GM23338 (cell line): ENCODE measurements at regions not wholly inside any gene's neighbourhood (a gene's known extent, or its start where the extent isn't known, plus 50 kb on each side); places are given as distances from the start of the nearest gene placed in this dataset.

ENCODE experiments used
- ATAC-seq: fragments of 200-7000 bp; cut with Tn5 transposase; 3 replicates; pipeline ENCODE4 v1.9.1; 2020
- DNase-seq: peaks from one replicate; pipeline ENCODE4 v3.0.0-alpha.2; 2015; ENCODE audit warnings: low spot score
- H2AFZ ChIP-seq: fragments of 200-600 bp; sonication (generic); 2 replicates; pipeline ENCODE4 v1.8.0; 2016; ENCODE audit warnings: antibody characterized with exemption, mild to moderate bottlenecking, moderate library complexity
- H3F3A ChIP-seq: fragments of 200-600 bp; sonication (generic); replicated peaks from 2 replicates; pipeline ENCODE4 v1.8.0; 2017; ENCODE audit warnings: antibody characterized with exemption, mixed run types, low read depth
- H3K27ac ChIP-seq: fragments of 200-600 bp; sonication (generic); 2 replicates; pipeline ENCODE4 v1.6.1; 2016; ENCODE audit warnings: low read depth
- H3K27me3 ChIP-seq: fragments of 200-600 bp; sonication (generic); 2 replicates; pipeline ENCODE4 v1.8.0; 2016; ENCODE audit warnings: mild to moderate bottlenecking, mixed run types, moderate library complexity; ENCODE audit not compliant: insufficient read depth
- H3K36me3 ChIP-seq: fragments of 200-600 bp; sonication (generic); 2 replicates; pipeline ENCODE4 v1.8.0; 2016; ENCODE audit warnings: mild to moderate bottlenecking; ENCODE audit not compliant: insufficient read depth
- H3K4me1 ChIP-seq: fragments of 200-600 bp; sonication (generic); 2 replicates; pipeline ENCODE4 v1.8.0; 2016; ENCODE audit warnings: mild to moderate bottlenecking, moderate library complexity; ENCODE audit not compliant: insufficient read depth
- H3K4me2 ChIP-seq: fragments of 200-600 bp; sonication (generic); 2 replicates; pipeline ENCODE4 v1.7.1; 2017; ENCODE audit warnings: mixed run types
- H3K4me3 ChIP-seq: fragments of 200-600 bp; sonication (generic); 2 replicates; pipeline ENCODE4 v1.6.1; 2016; ENCODE audit warnings: mixed run types
- H3K79me2 ChIP-seq: fragments of 200-600 bp; sonication (generic); replicated peaks from 2 replicates; pipeline ENCODE4 v1.8.0; 2017; ENCODE audit warnings: mild to moderate bottlenecking; ENCODE audit not compliant: insufficient read depth
- H3K9me2 ChIP-seq: fragments of 200-600 bp; sonication (generic); 2 replicates; pipeline ENCODE4 v1.8.0; 2017; ENCODE audit not compliant: insufficient read depth
- H4K20me1 ChIP-seq: fragments of 200-600 bp; sonication (generic); replicated peaks from 2 replicates; pipeline ENCODE4 v1.8.0; 2017; ENCODE audit warnings: mild to moderate bottlenecking; ENCODE audit not compliant: insufficient read depth
- H3K27ac Mint-ChIP-seq: 2 replicates; pipeline ENCODE4 v1.8.0; 2020; ENCODE audit warnings: inconsistent platforms, mild to moderate bottlenecking, moderate library complexity, mixed read lengths
- H3K27me3 Mint-ChIP-seq: 3 replicates; pipeline ENCODE4 v1.8.0; 2022; ENCODE audit warnings: low read depth, mild to moderate bottlenecking, moderate library complexity, mixed read lengths, inconsistent platforms; ENCODE audit not compliant: insufficient read depth, poor library complexity
- H3K36me3 Mint-ChIP-seq: 3 replicates; pipeline ENCODE4 v1.8.0; 2021; ENCODE audit warnings: low read depth, mild to moderate bottlenecking, inconsistent platforms, moderate library complexity, mixed read lengths
- H3K4me1 Mint-ChIP-seq: 3 replicates; pipeline ENCODE4 v1.8.0; 2020; ENCODE audit warnings: mild to moderate bottlenecking, inconsistent platforms, mixed read lengths
- H3K4me3 Mint-ChIP-seq: 3 replicates; pipeline ENCODE4 v1.8.0; 2021; ENCODE audit warnings: moderate library complexity, mild to moderate bottlenecking, inconsistent platforms, mixed read lengths
- H3K9me3 Mint-ChIP-seq: 3 replicates; pipeline ENCODE4 v1.8.0; 2020; ENCODE audit warnings: moderate library complexity, mild to moderate bottlenecking, inconsistent platforms, mixed read lengths
- CREB1 ChIP-seq: fragments of 250-450 bp; sonication (Bioruptor Pico); IDR thresholded peaks from 2 replicates; pipeline ENCODE4 v1.5.0; 2020; ENCODE audit warnings: low read depth, mild to moderate bottlenecking, moderate library complexity
- EZH2 ChIP-seq: fragments of 200-600 bp; sonication (generic); IDR thresholded peaks from one replicate; pipeline ENCODE4 v1.8.0; 2017; ENCODE audit warnings: antibody characterized with exemption, mild to moderate bottlenecking, low read depth; ENCODE audit not compliant: unreplicated experiment
- EZH2phosphoT487 ChIP-seq: fragments of 200-600 bp; sonication (generic); IDR thresholded peaks from one replicate; pipeline ENCODE4 v1.8.1; 2018; ENCODE audit warnings: antibody characterized with exemption; ENCODE audit not compliant: unreplicated experiment
- JUNB ChIP-seq: IDR thresholded peaks from one replicate; pipeline ENCODE4 v1.6.1; 2016; ENCODE audit warnings: antibody characterized with exemption; ENCODE audit not compliant: unreplicated experiment
- POLR2AphosphoS5 ChIP-seq: IDR thresholded peaks from 2 replicates; pipeline ENCODE4 v1.6.1; 2016; ENCODE audit warnings: antibody characterized with exemption, low read depth
- ZNF331 ChIP-seq: fragments of 250-450 bp; sonication (Bioruptor Pico); IDR thresholded peaks from 2 replicates; pipeline ENCODE4 v1.5.0; 2020; ENCODE audit warnings: low read depth, mild to moderate bottlenecking, moderate library complexity
- TF ChIP-seq, protein P1 (sequence below): IDR thresholded peaks from 2 replicates; pipeline ENCODE4 v1.6.1; 2016; ENCODE audit warnings: antibody characterized with exemption
- TF ChIP-seq, protein P2 (sequence below): IDR thresholded peaks from one replicate; pipeline ENCODE4 v1.6.1; 2018; ENCODE audit warnings: antibody characterized with exemption; ENCODE audit not compliant: unreplicated experiment
- TF ChIP-seq, protein P3 (sequence below), 2 experiments: fragments of 200-600 bp in 1 of 2; sonication (generic) in 1 of 2; conservative IDR thresholded peaks; 2 replicates each; pipeline versions ENCODE4 v1.5.1 to v1.6.1; 2016 to 2017; ENCODE audit warnings: antibody characterized with exemption in 2 of 2, low read depth in 2 of 2, mild to moderate bottlenecking in 2 of 2, moderate library complexity in 1 of 2
- TF ChIP-seq, protein P4 (sequence below): fragments of 250-450 bp; sonication (Bioruptor Pico); IDR thresholded peaks from 2 replicates; pipeline ENCODE4 v1.5.0; 2020; ENCODE audit warnings: mild to moderate bottlenecking, moderate library complexity

DNA sequence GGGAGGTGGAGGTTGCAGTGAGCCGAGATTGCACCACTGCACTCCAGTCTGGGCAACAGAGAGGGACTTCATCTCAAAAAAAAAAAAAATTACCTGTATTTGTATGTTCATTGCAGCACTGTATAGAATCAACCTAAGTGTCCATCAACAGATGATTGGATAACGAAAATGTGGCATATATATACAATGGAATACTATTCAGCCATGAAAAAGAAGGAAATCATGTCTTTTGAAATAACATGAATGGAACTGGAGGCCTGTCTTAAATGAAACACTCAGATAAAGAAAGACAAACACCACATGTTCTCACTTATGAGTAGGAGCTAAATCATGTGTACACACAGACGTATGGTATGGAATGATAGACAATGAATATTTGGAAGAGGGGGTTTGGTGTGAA is 59.4 kb upstream of the MEF2A start (continued):
- TF ChIP-seq, protein P1, sequence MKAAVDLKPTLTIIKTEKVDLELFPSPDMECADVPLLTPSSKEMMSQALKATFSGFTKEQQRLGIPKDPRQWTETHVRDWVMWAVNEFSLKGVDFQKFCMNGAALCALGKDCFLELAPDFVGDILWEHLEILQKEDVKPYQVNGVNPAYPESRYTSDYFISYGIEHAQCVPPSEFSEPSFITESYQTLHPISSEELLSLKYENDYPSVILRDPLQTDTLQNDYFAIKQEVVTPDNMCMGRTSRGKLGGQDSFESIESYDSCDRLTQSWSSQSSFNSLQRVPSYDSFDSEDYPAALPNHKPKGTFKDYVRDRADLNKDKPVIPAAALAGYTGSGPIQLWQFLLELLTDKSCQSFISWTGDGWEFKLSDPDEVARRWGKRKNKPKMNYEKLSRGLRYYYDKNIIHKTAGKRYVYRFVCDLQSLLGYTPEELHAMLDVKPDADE = no peak
- TF ChIP-seq JUNB (no peak), ZNF331 (no peak), EZH2phosphoT487 (no peak), CREB1 (CRISPR knock-in tag) (no peak)
- TF ChIP-seq, protein P2, sequence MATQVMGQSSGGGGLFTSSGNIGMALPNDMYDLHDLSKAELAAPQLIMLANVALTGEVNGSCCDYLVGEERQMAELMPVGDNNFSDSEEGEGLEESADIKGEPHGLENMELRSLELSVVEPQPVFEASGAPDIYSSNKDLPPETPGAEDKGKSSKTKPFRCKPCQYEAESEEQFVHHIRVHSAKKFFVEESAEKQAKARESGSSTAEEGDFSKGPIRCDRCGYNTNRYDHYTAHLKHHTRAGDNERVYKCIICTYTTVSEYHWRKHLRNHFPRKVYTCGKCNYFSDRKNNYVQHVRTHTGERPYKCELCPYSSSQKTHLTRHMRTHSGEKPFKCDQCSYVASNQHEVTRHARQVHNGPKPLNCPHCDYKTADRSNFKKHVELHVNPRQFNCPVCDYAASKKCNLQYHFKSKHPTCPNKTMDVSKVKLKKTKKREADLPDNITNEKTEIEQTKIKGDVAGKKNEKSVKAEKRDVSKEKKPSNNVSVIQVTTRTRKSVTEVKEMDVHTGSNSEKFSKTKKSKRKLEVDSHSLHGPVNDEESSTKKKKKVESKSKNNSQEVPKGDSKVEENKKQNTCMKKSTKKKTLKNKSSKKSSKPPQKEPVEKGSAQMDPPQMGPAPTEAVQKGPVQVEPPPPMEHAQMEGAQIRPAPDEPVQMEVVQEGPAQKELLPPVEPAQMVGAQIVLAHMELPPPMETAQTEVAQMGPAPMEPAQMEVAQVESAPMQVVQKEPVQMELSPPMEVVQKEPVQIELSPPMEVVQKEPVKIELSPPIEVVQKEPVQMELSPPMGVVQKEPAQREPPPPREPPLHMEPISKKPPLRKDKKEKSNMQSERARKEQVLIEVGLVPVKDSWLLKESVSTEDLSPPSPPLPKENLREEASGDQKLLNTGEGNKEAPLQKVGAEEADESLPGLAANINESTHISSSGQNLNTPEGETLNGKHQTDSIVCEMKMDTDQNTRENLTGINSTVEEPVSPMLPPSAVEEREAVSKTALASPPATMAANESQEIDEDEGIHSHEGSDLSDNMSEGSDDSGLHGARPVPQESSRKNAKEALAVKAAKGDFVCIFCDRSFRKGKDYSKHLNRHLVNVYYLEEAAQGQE = no peak
- TF ChIP-seq, protein P3, sequence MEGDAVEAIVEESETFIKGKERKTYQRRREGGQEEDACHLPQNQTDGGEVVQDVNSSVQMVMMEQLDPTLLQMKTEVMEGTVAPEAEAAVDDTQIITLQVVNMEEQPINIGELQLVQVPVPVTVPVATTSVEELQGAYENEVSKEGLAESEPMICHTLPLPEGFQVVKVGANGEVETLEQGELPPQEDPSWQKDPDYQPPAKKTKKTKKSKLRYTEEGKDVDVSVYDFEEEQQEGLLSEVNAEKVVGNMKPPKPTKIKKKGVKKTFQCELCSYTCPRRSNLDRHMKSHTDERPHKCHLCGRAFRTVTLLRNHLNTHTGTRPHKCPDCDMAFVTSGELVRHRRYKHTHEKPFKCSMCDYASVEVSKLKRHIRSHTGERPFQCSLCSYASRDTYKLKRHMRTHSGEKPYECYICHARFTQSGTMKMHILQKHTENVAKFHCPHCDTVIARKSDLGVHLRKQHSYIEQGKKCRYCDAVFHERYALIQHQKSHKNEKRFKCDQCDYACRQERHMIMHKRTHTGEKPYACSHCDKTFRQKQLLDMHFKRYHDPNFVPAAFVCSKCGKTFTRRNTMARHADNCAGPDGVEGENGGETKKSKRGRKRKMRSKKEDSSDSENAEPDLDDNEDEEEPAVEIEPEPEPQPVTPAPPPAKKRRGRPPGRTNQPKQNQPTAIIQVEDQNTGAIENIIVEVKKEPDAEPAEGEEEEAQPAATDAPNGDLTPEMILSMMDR (conservative IDR thresholded peaks at IDR 0.05; ENCODE audit: low read depth in 2 of 2) = no peak

DNA sequence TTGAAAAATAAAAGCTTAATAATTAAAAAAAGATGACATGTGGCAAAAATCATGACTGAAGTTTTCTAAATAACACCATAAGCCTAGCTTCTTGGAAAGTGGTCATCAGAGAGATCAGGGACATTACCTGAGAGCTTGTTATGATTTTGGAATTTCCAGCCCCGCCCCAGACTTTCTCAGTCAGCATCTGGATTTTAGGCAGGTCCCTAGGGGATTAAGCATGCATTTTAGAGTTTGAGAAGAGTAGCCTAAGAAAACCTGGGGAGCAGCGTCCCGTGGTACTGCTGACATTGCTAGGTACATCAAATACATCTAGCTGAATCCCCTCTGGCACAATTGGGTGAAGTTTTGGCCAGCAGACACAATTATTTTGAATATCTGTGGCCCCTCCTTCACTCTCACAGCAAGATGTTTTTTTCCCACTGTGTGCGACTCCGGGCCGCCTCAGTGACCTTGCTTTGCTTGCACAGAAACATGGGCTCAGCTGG is 58.7 kb upstream of the MEF2A start:
- Histone ChIP-seq H3K27ac (no peak overlapping the region), H3F3A (no peaks in the 10 kb centered on the region), H2AFZ (peak overlapping the region; percentile 63; the same call in 1 of the 2 replicates), H3K36me3 (no peaks in the 10 kb centered on the region), H3K4me3 (no peak overlapping the region), H3K27me3 (no peaks in the 10 kb centered on the region), H3K4me1 (no peaks in the 10 kb centered on the region), H3K9me2 (peaks cover 5% of the 10 kb centered on the region; the same call in 1 of the 2 replicates), H3K4me2 (no peak overlapping the region), H4K20me1 (no peaks in the 10 kb centered on the region), H3K79me2 (no peaks in the 10 kb centered on the region)
- Mint-ChIP-seq H3K27me3 (peaks cover 2% of the 10 kb centered on the region), H3K36me3 (no peaks in the 10 kb centered on the region), H3K4me3 (no peak overlapping the region), H3K27ac (no peak overlapping the region), H3K4me1 (peaks cover 3% of the 10 kb centered on the region; the same call in 1 of the 3 replicates), H3K9me3 (no peaks in the 10 kb centered on the region)
- ATAC-seq (no peak), DNase-seq (no peak)
- TF ChIP-seq POLR2AphosphoS5 (no peak), EZH2phosphoT487 (no peak), CREB1 (CRISPR knock-in tag) (no peak), EZH2 (no peak)
- TF ChIP-seq, protein P1 = no peak
- TF ChIP-seq, protein P4, sequence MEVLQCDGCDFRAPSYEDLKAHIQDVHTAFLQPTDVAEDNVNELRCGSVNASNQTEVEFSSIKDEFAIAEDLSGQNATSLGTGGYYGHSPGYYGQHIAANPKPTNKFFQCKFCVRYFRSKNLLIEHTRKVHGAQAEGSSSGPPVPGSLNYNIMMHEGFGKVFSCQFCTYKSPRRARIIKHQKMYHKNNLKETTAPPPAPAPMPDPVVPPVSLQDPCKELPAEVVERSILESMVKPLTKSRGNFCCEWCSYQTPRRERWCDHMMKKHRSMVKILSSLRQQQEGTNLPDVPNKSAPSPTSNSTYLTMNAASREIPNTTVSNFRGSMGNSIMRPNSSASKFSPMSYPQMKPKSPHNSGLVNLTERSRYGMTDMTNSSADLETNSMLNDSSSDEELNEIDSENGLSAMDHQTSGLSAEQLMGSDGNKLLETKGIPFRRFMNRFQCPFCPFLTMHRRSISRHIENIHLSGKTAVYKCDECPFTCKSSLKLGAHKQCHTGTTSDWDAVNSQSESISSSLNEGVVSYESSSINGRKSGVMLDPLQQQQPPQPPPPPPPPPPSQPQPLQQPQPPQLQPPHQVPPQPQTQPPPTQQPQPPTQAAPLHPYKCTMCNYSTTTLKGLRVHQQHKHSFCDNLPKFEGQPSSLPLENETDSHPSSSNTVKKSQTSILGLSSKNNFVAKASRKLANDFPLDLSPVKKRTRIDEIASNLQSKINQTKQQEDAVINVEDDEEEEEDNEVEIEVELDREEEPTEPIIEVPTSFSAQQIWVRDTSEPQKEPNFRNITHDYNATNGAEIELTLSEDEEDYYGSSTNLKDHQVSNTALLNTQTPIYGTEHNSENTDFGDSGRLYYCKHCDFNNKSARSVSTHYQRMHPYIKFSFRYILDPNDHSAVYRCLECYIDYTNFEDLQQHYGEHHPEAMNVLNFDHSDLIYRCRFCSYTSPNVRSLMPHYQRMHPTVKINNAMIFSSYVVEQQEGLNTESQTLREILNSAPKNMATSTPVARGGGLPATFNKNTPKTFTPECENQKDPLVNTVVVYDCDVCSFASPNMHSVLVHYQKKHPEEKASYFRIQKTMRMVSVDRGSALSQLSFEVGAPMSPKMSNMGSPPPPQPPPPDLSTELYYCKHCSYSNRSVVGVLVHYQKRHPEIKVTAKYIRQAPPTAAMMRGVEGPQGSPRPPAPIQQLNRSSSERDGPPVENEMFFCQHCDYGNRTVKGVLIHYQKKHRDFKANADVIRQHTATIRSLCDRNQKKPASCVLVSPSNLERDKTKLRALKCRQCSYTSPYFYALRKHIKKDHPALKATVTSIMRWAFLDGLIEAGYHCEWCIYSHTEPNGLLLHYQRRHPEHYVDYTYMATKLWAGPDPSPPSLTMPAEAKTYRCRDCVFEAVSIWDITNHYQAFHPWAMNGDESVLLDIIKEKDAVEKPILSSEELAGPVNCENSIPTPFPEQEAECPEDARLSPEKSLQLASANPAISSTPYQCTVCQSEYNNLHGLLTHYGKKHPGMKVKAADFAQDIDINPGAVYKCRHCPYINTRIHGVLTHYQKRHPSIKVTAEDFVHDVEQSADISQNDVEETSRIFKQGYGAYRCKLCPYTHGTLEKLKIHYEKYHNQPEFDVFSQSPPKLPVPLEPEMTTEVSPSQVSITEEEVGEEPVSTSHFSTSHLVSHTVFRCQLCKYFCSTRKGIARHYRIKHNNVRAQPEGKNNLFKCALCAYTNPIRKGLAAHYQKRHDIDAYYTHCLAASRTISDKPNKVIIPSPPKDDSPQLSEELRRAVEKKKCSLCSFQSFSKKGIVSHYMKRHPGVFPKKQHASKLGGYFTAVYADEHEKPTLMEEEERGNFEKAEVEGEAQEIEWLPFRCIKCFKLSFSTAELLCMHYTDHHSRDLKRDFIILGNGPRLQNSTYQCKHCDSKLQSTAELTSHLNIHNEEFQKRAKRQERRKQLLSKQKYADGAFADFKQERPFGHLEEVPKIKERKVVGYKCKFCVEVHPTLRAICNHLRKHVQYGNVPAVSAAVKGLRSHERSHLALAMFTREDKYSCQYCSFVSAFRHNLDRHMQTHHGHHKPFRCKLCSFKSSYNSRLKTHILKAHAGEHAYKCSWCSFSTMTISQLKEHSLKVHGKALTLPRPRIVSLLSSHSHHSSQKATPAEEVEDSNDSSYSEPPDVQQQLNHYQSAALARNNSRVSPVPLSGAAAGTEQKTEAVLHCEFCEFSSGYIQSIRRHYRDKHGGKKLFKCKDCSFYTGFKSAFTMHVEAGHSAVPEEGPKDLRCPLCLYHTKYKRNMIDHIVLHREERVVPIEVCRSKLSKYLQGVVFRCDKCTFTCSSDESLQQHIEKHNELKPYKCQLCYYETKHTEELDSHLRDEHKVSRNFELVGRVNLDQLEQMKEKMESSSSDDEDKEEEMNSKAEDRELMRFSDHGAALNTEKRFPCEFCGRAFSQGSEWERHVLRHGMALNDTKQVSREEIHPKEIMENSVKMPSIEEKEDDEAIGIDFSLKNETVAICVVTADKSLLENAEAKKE (CRISPR knock-in tag) = no peak
